GM18502 (cell line): ENCODE measurements at regions not wholly inside any gene's neighbourhood (a gene's known extent, or its start where the extent isn't known, plus 50 kb on each side); places are given as distances from the start of the nearest gene placed in this dataset.

Source experiments
- ATAC-seq: cut with Tn5 transposase; IDR thresholded peaks from one replicate; pipeline ENCODE4 v1.9.1; 2021; ENCODE audit warnings: mild to moderate bottlenecking; ENCODE audit not compliant: unreplicated experiment, poor library complexity

DNA sequence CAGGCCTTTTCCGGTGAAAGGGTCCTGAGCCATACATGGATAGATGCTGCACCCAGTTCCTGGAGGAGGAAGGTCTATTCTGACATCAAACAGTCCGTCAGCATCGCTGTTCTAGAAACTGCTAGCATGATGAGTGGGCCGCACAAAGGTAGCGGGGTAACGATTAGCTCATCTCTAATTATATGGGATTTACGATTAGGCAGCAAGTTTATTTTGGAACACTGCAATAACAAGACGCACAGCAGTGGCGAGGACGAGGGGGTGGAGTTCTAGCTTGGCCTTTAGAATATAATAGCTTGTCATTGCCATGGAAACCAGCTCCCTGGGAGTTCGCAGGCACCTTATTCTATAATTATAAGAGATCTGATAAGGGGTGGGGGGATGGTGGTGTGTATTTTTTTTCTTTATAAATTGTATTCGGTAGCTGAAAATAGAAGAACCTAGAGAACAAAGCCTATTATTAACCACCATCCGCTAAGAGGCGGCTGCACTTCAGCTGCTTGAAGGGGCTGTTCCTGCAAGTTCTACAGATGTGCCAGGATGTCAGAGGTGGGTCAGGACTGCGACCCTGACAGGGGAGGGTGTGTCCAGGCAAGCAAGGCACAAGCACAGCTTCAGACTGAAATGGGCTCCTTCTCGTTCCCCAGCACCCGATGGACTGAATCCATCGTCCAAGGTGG lies 311.0 kb downstream of the AGTPBP1 start:
- no peak for ATAC-seq

DNA sequence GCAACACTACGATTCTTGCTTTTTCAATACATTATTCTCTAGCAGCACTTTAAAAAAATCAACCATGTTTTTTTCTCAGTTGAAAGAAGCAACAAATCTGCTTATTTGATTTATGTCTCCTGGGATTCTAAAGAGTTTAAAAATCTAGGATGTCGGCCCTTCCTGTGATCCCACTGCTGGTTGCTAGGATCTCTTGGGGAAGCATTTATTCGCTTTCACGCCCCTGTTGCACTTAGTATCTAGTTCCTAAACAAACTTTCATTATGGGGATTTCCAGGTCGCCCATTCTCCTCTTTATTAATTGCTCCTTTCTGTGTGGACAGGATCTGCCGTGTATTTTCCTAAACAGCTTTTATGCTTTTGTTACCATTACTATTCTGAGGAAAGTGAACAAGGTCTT lies 313.5 kb downstream of the AGTPBP1 start:
- no peak for ATAC-seq

DNA sequence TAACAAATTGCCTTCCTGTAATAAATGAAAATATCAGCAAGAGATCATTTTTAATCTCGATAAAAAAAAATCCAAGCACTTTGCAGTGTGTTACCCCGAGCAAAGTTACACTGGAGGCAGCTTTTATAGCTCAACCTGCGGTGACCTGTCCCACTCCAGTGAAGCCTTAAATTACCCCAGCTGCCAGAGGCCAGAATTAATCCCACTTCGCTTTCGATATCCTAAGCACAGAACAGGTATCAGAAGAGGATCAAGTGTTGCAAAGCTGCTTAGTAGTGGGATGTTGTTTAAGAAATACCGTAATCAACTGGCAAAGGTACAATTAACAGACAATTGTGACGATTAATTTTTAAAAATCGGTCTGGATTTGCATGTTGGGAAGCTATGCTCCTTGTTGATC lies 314.0 kb downstream of the AGTPBP1 start:
- no peak for ATAC-seq

DNA sequence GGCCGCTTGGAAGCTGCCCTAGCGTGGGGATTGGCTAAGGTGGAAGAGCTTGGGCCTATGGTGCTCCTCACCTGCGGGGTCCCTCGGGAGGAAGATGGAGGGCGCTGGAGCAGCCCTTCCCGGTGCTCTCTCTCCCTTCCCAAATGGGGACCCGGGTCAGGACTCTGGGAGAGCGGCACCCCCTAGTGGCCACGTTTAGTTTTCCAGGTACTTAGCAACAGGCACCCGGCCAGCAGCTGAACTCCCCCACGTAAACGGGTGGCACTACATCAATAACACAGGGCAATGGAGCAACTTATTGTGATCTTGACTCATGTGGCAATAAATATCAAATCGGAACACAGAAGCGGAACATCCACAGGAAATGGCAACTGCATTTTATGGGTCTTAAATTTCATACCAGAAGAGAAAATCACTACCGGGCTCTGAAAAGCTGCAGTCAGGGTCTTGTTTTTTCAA lies 316.6 kb downstream of the AGTPBP1 start:
- ATAC-seq = no peak

DNA sequence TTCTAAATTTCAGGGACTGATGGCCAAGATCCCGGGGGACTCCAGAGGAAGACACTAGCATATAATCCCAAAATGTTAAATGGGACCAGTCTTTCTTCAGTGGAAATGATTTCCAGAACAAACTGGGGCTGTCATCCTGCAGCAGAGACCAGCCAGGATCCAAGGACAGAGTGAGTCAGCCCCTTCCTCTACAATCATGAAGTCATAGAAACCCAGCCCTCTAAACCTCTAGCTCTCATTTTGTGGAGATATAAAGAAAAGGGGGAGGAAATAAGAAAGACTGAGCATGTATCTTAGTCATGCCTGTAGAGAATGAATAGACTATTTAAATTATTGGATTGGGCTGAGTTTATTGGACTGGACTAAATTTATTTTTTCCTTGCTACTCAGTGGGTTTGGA lies 318.3 kb downstream of the AGTPBP1 start:
- ATAC-seq = no peak

DNA sequence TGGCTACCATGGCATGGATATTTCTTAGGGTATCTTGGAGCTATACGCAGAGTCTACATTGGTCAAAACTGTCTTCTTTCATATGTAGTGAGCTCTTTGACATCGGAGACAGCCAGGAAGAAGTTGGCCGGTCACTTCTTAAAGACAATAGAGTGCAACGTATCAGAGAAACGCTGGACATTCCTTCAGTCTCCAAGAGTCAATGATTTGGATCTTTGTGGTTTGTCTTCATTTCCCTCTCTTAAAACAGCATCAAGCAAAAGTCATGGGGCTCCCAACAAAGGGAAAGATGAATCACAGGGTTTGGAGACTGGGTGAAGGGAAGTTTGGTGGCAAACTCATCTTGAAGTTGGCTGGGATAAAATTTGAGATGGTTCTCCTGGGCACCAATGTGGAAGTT lies 320.1 kb downstream of the AGTPBP1 start:
- ATAC-seq = no peak

DNA sequence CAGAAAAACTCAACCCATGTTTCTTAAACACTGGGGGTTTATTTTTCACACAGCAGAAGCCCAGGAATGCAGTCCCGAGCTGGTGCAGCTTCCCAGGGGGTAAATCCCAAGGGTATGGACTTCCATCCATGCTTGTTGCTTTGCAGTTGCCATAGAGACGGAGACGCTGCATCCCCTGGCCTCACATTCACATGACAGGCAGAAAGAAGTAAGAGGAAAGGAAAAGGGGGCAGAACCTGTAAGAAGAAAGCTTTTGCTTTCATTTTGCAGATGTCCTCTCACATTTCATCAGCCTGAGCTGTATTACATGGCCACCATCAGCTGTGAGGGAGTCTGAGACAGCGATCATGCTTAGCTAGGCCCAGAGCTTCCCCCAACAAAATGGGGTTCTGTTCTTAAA lies 321.0 kb downstream of the AGTPBP1 start:
- ATAC-seq = peak; percentile 50

DNA sequence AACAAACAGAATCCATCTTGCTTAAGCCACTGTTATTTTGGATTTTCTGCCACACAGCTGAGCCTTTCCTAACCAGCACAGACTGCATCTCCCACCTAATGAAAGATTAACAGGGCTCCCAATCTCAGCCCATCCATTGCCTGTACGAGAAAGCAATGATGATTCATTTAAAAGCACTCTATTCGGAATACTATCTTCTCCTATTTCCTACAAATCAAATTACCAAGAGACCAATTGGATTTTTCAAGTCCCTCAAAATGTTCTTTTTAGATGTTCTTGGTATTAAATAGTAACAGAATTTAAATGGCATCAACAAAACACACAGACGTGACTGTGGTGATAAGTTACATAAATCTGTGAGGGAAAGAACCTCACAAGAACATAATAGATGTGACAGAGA lies 324.1 kb downstream of the AGTPBP1 start:
- ATAC-seq = no peak

DNA sequence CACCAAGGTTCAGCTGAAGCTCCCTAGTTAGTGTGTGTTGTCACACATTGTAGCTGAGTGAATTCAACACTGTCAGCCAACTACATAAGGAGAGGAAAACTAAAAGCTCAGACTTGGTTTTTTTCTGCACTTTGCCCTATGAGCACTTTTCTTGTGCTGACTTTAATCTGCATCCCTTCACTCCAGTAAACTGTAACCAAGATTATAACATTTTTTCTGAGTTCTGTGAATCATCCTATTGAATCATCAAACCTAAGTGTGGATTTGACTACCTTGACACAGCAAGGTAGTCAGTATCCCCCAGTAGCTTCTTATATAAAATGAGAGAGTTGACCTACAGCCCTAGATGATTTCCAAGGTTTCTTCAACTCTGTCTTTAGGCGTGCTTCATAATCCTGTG lies 325.0 kb downstream of the AGTPBP1 start:
- no peak for ATAC-seq

DNA sequence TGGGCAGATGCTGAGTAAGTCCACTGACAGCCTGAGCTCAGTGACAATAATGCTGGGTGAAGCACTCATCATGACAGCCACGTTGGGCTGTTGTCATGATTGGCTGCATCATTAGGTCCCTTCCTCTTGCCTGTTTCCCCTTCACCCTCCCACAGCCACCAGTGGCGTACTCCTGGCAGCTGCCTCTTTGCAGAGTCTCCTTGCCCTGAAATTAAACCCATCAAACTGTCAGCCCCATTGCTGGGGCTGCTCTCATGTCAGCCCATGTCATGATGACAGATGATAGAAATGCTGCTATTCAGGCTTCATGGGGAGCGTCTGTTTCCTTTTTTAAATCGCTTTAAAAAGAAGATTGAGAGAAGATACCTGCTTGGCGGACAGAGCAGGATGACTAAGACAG lies 327.4 kb downstream of the AGTPBP1 start:
- ATAC-seq = no peak

DNA sequence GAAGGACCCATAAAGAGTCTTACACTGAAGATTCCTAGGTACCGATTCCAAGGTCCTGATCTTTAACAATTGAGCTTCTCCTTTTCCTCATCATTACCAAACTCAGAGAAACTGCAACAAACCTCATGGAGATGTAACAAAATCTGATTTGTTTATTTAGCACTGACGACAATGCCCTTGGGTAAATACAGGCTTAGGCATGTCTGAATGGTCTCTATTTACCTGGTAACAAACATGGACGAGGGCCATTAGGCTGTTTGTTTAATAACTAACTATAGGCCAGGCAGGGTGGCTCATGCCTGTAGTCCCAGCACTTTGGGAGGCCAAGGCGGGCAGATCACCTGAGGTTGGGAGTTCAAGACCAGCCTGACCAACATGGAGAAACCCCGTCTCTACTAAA lies 333.3 kb downstream of the AGTPBP1 start:
- ATAC-seq = no peak

DNA sequence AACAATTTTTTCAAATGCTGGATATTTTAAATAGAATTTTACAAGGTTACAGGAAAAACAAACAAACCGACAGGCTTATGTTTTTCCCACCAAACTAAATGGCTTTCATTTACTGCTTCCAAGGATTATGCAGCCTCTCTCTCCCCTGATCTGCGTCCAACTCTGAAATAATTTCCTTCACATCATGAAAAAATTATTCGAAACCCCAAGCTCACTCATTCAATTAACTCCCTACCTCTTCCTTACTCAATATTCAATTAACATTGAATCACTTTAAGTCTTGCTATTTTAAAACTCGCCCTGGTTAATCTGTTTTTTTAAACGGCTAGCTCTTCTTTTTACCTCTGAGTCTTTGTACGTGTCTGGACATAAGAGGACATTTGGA lies 336.2 kb downstream of the AGTPBP1 start:
- no peak for ATAC-seq

DNA sequence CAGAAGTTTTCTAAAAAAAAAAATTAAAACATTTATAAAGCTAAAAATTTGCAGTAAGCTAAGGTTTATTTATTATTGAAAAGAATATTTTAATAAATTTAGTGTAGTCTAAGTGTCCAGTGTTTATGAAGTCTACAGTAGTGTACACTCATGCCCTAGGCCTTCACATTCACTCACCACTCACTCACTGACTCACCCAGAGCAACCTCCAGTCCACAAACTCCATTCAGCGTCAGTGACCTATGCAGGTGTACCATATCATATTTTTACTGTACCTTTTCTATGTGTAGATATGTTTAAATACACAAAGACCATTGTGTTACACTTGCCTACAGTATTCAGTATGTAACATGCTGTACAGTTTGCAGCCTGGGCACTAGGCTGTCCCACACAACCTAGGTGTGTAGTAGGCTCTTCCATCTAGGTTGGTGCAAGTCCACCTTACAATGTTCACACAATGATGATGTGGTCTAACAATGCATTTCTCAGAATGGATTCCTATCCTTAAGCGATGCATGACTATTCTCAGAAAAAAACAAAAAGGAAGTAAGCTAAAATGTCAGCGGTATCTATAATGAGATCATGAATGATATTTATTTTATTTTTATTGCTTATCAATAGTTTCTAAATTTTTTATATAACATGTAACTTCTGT lies 336.7 kb downstream of the AGTPBP1 start:
- ATAC-seq = no peak

DNA sequence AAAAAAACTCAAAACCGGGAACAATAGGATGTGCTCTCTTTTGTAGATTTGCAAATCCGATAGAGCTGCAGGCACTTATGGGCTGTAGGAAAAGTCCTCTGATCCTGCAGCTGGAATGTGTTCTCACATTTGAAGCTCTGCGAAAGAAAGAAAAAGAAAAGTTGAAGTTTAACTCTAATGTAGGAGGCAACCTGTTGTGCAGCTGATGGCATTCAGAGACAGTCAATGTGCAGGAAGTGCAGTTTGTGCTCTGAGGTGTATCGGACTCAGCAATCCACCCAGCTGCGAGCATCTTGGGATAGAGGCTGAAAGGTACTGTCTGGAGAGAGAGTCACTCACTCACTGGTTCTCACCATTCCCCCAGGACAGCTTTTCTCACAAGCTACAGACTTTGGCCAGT lies 339.2 kb downstream of the AGTPBP1 start:
- no peak for ATAC-seq

DNA sequence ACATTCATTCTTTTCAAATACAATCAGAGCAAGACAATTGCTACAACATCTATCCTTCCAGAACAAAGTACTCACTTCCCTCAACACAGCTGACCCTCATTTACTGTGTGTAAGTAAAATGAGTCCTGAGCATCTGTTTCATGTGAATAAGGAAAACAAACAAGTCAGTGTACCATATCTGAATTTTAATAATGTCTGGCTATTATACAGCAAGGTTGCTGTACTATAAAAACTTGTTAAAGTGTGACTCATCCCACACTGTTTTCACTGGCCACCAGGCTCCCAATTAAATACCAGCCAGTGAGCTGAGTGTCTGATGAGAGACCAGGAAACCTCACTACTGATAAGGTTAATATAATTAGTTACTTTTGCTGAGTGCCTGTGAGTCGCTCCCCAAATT lies 339.8 kb downstream of the AGTPBP1 start:
- no peak for ATAC-seq

DNA sequence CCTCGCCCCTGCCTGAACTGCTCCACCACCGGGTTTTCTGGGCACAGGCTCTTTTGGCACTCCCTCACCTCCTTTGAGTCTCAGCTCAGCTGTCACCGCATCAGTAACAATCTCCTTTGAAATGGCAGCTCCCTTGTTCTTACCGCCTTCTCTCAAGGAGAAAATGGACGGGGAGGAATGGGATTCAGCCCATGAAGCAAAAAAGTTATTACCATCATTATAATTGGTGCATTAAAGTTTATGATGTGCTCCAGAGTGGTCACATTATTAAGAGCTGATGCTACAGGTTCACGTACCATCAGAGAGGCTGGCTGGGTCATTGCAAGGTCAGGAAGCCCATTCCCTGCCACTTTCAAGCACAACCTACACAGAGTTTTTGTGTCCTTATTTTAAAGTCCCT lies 344.7 kb downstream of the AGTPBP1 start:
- no peak for ATAC-seq

DNA sequence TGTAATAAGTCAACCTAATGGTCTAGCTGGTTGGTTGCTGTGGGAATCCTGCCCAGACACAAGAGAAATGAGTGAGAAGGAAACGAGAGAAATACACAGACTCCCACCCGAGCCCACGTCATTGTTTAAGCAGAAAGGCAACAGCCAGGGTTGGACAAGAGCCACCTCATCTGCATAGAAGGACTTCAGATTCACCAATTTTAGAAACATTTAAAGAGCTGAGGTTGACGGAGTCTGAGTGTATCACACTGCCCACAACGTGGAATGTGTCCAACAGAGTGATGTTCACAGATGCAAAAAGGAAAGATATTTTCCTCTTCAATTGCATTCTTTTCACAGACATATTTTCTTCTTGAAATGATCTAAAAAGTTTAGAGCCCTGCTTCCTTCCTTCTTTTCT lies 349.5 kb downstream of the AGTPBP1 start:
- ATAC-seq = no peak

DNA sequence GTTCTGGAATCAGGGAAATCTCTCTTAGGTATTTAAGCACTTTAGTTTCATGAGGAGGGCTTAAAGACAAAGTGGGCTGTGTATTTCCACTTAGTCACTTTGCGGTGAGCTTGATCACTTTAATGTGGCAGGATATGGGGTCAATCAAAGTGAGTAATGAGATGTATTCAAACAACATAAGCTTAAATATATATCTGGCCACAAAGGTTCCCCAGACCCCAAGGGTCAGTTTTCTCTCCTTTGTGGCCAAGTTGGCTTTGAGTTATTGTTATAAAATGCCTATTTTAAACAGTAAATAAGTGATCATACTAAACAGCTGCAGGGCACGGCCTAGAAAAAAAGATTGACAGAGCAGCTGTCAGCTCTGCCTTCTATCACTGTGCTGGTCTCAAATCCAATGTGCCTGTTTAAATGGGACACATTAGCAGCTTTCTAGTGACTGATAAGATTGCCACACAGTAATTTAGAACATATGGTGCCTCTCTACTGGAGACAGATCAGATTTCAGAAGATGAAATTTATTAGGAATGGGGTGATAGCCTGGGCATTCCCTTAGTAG lies 363.9 kb downstream of the AGTPBP1 start:
- no peak for ATAC-seq

DNA sequence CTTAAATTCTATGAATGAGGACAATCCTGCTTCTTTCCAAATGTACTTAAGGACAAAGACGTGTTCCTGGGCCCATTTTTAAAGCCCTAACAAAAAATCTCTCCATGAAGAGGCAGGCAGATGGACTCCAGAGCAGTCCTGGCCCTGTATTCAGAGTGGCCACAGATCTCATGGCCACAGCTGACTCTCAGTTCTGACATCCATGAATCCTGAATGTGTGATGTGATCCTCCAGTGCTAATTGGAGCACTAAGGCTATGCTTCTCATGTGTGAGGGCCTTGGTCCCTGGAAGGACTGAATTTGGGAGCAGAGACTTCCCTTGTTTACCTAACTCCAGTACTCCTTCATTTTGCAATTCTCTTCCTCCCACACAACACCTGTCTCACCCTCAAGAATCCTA lies 373.0 kb downstream of the AGTPBP1 start:
- ATAC-seq = no peak

DNA sequence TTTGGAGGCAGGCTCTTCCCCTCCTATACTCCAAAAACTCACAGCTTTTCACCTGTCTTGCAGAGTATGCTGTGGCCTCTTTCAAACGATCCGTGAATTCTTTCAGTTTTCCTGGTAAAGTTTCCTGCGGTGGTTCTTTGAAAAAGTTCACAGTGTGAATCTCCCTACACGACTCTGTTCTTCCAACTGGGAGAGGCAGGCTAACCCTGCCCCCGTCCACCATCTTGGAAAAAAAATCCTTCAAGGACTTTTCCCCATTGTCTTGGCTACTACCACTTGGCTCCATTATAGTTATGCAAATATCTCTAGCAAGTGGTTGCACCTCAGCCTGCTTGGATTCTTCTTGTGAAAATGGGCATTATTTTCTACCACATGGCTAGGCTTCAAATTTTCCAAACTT lies 382.6 kb downstream of the AGTPBP1 start:
- ATAC-seq = no peak

DNA sequence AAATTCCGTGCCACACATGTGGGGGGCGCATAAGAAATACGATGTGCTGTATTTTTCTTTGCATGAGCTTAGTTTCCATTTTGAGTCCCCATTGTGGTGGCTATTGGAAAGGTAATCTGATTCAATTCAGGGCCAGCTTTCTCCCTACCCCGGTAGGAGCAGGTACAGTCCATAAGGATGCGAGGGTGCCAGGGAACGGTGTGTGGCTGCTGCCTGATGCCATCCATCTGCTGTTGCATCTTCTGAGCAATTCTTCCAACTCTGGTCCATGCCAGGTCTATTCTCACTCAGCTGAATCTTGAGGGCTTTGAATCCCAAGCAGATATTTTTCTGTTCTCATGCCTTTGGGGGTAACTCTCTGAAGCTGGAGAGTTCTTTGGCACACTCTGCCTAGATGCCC lies 392.7 kb downstream of the AGTPBP1 start:
- no peak for ATAC-seq

DNA sequence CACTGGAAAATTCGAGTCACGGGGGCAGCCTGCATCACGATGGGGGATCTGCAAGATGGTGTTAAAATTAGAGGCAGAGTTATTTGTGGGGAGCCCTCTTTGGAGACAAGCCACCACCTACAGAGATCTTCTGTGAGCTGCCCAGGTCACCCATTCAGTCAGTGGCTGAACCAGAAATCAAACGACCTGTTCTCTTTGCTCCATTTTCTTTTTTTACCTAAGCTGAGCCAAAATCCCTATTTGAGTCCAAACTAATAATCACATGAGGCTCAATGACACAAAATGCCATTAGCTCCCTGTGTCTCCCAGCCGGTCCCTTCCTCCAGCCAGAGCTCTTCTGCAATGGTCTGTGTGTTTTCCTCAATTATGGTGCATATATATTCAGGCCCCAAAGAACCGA lies 394.2 kb downstream of the AGTPBP1 start:
- no peak for ATAC-seq
